RWPE1 (cell line): ENCODE measurements at regions not wholly inside any gene's neighbourhood (a gene's known extent, or its start where the extent isn't known, plus 50 kb on each side); places are given as distances from the start of the nearest gene placed in this dataset.

Experiments
- CTCF ChIA-PET: fragments of 350-600 bp; sonication (Branson Sonifier 250); formaldehyde crosslinking; extraction: SDS; loops from one replicate; lab custom pipeline; 2021; lab: Yijun Ruan, JAX
- POLR2A ChIA-PET: fragments of 400-600 bp; formaldehyde crosslinking; extraction: SDS; loops from one replicate; lab custom pipeline; 2020; ENCODE audit warnings: antibody characterized with exemption; ENCODE audit not compliant: low non-redundant PET; lab: Yijun Ruan, JAX
- DNase-seq: peaks from one replicate; pipeline ENCODE4 v3.0.0; 2012; ENCODE audit warnings: low spot score
- H3K27ac ChIP-seq: fragments of 450-650 bp; 2 replicates; pipeline ENCODE4 v1.5.1; 2017
- TF ChIP-seq, protein P1 (sequence below): fragments of 450-650 bp; conservative IDR thresholded peaks from 2 replicates; pipeline ENCODE4 v1.5.1; 2017; ENCODE audit warnings: low read depth, mild to moderate bottlenecking

DNA sequence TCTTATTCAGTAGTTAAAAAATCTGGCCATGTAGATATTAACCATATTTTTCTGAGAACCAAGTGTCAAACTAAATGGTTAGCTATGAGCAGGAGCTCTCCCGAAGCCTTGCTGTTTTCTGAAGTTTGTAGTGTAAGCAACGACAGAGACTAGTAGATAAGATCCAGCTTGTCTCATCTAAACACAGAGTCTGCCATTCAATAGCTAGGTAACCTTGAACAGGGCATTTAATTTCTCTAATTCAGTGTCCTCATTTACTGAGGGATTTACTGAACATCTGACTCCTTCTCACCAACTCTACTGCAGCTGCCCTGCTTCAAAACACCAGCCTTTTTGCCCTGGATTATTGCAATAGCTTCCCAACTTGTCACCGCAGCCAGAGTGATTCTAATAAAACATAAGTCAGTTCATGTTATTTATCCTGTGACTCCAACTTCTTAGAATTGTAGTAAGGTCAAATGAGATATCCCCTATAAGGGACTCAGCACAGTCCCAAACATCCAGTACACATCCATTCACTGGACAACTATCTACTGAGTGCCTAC is 337.0 kb downstream of the PLK2 start:
- POLR2A ChIA-PET: no interaction called here
- DNase-seq: no peak
- TF ChIP-seq, protein P1, sequence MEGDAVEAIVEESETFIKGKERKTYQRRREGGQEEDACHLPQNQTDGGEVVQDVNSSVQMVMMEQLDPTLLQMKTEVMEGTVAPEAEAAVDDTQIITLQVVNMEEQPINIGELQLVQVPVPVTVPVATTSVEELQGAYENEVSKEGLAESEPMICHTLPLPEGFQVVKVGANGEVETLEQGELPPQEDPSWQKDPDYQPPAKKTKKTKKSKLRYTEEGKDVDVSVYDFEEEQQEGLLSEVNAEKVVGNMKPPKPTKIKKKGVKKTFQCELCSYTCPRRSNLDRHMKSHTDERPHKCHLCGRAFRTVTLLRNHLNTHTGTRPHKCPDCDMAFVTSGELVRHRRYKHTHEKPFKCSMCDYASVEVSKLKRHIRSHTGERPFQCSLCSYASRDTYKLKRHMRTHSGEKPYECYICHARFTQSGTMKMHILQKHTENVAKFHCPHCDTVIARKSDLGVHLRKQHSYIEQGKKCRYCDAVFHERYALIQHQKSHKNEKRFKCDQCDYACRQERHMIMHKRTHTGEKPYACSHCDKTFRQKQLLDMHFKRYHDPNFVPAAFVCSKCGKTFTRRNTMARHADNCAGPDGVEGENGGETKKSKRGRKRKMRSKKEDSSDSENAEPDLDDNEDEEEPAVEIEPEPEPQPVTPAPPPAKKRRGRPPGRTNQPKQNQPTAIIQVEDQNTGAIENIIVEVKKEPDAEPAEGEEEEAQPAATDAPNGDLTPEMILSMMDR: no peak
- CTCF ChIA-PET: interaction anchor here (0.8 kb wide), 1 partner anchor 336 kb away, joined by 3 read pairs; no protein-coding TSS in a partner anchor
- H3K27ac ChIP-seq: no peak overlapping the region

DNA sequence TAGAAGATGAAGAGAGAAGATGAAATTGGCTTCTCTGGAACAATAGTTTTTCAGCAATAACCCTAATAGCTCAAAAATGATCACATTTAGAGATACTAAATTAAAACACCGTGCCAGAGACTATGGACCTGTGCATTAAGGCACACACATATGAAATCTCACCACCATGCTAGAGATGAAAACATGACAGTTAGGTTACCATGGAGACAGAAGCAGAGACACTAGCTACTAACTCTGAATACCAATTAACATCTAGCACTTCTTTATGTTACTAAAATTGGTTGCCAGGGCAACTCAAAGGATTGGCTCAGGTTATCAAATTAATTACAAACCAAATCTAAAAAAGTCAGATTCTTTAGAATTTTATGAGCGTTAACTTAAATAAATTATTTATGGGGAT is 337.7 kb downstream of the PLK2 start:
- TF ChIP-seq, protein P1: no peak
- ChIA-PET POLR2A (no interaction called here), CTCF (interaction anchor here (0.5 to 0.8 kb wide), 4 partner anchors 11 to 339 kb away, joined by 3 to 5 read pairs (median 4); no protein-coding TSS in a partner anchor)
- no peak overlapping the region for H3K27ac ChIP-seq
- DNase-seq: no peak

DNA sequence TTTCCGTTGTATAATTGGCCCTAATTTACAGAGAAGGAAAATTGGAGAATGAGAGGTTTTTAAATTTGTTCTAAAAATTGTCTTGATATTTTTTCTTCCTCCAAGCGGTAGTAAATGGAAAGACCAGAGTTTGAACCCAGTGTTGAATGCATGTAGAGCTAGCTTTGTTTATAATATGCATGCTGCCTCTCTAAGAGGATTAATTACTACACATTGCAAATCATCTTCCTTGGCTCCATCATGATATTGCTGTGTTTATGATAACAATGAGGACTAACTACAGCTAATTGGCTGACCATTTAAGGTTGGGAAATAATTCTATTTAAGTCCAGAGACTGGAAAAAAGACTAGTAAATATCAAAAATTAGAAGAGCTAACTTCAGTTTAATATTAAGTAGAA is 338.5 kb downstream of the PLK2 start:
- ChIA-PET CTCF (interaction anchor here (0.5 to 0.8 kb wide), 2 partner anchors 17 to 339 kb away, joined by 4 read pairs; no protein-coding TSS in a partner anchor), POLR2A (no interaction called here)
- TF ChIP-seq, protein P1: no peak
- DNase-seq: no peak
- H3K27ac ChIP-seq: no peak overlapping the region

DNA sequence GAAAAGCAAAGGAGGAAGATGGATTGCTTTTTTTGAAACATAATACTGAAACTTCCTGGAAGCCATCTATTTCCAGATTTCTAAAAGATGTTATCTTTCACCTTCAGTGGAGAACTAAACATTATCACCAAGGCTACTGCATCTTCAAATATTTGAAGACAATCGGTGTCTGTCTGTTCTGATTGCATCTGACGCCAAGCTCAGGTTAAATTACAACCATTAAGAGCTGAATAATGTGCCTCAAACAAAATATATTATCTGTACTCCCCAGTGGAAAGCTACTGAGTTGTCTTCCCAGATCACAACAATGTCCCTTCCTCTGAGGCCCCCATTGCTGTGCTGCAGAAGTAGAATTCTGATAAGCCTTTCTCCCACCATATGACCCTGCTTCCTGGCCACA is 342.3 kb downstream of the PLK2 start:
- H3K27ac ChIP-seq: no peak overlapping the region
- CTCF ChIA-PET: interaction anchor here (0.6 kb wide), 1 partner anchor 410 kb away, joined by 3 read pairs; no protein-coding TSS in a partner anchor
- POLR2A ChIA-PET: no interaction called here
- TF ChIP-seq, protein P1: no peak
- no peak for DNase-seq

DNA sequence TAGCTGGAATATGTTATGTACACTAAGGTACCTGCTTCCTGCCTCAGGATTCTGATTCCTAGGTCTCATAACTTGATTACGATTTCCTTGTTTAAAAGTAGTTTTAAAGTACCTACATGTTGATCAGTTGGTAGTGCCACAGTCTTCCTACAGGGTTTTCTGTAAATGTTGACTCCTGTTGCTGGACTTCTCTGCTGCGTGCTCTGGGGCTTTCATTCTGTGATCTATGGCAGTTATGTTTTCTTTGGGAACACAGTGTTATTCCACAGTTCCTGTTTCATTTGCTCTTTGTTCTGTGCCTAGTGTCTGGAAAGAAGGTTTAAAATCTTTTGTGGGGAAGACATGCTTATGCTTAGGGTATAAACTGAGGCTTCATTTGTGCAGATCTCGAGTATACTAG is 343.5 kb downstream of the PLK2 start:
- DNase-seq: no peak
- H3K27ac ChIP-seq: no peak overlapping the region
- ChIA-PET POLR2A (no interaction called here), CTCF (no interaction called here)
- TF ChIP-seq, protein P1: no peak

DNA sequence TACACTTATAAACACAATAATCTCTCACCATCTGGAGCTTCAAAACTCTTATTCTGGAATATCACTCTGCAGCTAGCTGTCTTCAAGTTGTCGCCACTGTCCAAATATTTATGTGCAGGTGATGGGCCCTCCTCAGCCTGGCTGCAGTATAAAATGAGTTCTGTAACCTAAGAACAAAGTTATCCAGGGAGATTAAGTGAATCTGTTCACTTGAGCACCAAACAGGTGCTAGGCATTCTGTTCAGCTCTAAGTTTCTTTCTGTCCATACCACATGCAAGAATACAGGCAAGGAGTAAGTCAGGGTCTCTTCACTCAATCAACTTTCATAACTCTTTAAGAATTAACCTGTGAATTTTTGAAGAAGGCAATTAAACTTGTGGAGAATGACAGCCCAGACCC is 344.1 kb downstream of the PLK2 start:
- no peak for DNase-seq
- CTCF ChIA-PET: no interaction called here
- H3K27ac ChIP-seq: no peak overlapping the region
- TF ChIP-seq, protein P1: no peak
- POLR2A ChIA-PET: no interaction called here
